Pancreas (tissue), 10 donors: ENCODE measurements at regions not wholly inside any gene's neighbourhood (a gene's known extent, or its start where the extent isn't known, plus 50 kb on each side); places are given as distances from the start of the nearest gene placed in this dataset.

ENCODE experiments used
- ATAC-seq, 4 donors: fragments of 200-7000 bp; cut with Tn5 transposase; one replicate each; pipeline versions ENCODE4 v1.8.0 to v1.9.1; 2020; ENCODE audit warnings: mild to moderate bottlenecking in 4 of 4, moderate library complexity in 4 of 4
- DNase-seq, 6 donors: peaks; one replicate each; pipeline ENCODE4 v3.0.0-alpha.2; 2020
- FAIRE-seq: peaks from 2 replicates; lab custom pipeline; 2012; peaks lifted over from hg19 to GRCh38; lab: Jason Lieb, UNC
- H3K27ac ChIP-seq, 4 donors: fragments of 200-600 bp; sonication (generic); 1 replicate in 3 of 4; 2 replicates in 1 of 4; pipeline versions ENCODE4 v1.5.0 to v1.8.0; 2020
- H3K27me3 ChIP-seq, 4 donors: fragments of 200-600 bp; one replicate each; pipeline ENCODE4 v1.8.0; 2021
- H3K36me3 ChIP-seq, 3 donors: fragments of 200-600 bp; sonication (generic) in 1 of 3; one replicate each; pipeline versions ENCODE4 v1.5.0 to v1.8.0; 2020 to 2021
- H3K4me1 ChIP-seq, 3 donors: fragments of 200-600 bp; one replicate each; pipeline ENCODE4 v1.8.0; 2021
- H3K4me3 ChIP-seq, 4 donors: fragments of 200-600 bp; sonication (generic) in 2 of 4; one replicate each; pipeline versions ENCODE4 v1.5.0 to v1.8.0; 2020 to 2021
- H3K9me3 ChIP-seq, 4 donors: fragments of 200-600 bp; one replicate each; pipeline ENCODE4 v1.8.0; 2021
- CTCF ChIP-seq, 4 donors: fragments of 200-600 bp; sonication (generic) in 3 of 4; IDR thresholded peaks; one replicate each; pipeline versions ENCODE4 v1.5.0 to v1.8.0; 2021; ENCODE audit warnings: antibody characterized with exemption in 4 of 4
- WGBS, 2 donors: extraction: QIAGEN DNeasy Blood & Tissue Kit; methylation state at CpG; one replicate each; pipeline ENCODE4 v1.1.7; 2013; 5-methylcytosine and 5-hydroxymethylcytosine counted together
- intact Hi-C, 3 donors: fragments of 100-400 bp; cut with DNase I; formaldehyde crosslinking; loops; one replicate each; pipeline versions ENCODE4 v1.11.1 to v1.14.2; 2022
- donor health status: healthy with polysubstance abuse.
- donor health status: DM: no; HTN: no; CAD: no; lungs with moderate emphysema.
- donor health status: DM: no; HTN: no; CAD: no.
- donor health status: control.
- donor health status: control.
- donor health status: Bipolar disorder and iron deficiency.
- donor health status: DM: yes; HTN: yes; CAD: no.
- donor health status: DM: no; HTN: no; CAD: no.
- donor health status: DM: no; HTN: no; CAD: no.
- donor health status: DM: yes; HTN: yes; CAD: no.

GRCh38 chr6:15121443-15121842 lies 124.4 kb upstream of the JARID2 start:
- H3K9me3 ChIP-seq, result no peaks in the 10 kb centered on the region
- WGBS, 2 donors, result 79 to 80% methylated on average over 1 of the region's 1 CpG
- H3K36me3 ChIP-seq, result no peaks in the 10 kb centered on the region
- no peaks in the 10 kb centered on the region for H3K27me3 ChIP-seq
- no peak overlapping the region for H3K4me3 ChIP-seq
- TF ChIP-seq CTCF (IDR thresholded peaks at IDR 0.05), result no peak
- H3K27ac ChIP-seq, result no peak overlapping the region
- FAIRE-seq (no peak), DNase-seq (no peak), ATAC-seq (no peak)
- H3K4me1 ChIP-seq, result no peaks in the 10 kb centered on the region
- intact Hi-C loops, result no loop called here

- Histone ChIP-seq H3K4me1 (no peaks in the 10 kb centered on the region), H3K27me3 (no peaks in the 10 kb centered on the region), H3K9me3 (no peaks in the 10 kb centered on the region), H3K4me3 (no peak overlapping the region), H3K36me3 (no peaks in the 10 kb centered on the region), H3K27ac (no peak overlapping the region)
- 73 to 86% methylated on average over 6 of the region's 6 CpGs for WGBS, 2 donors
- intact Hi-C loops, result no loop called here
- TF ChIP-seq CTCF (IDR thresholded peaks at IDR 0.05), result no peak
- ATAC-seq (no peak), DNase-seq (no peak), FAIRE-seq (no peak)
Observed at GRCh38 chr6:15121977-15122550, 123.8 kb upstream of the JARID2 start.

- no peak for DNase-seq
- no peaks in the 10 kb centered on the region for H3K27me3 ChIP-seq
- H3K9me3 ChIP-seq, result no peaks in the 10 kb centered on the region
- no peak overlapping the region for H3K4me3 ChIP-seq
- H3K4me1 ChIP-seq, result no peaks in the 10 kb centered on the region
- FAIRE-seq, result no peak
- TF ChIP-seq CTCF (IDR thresholded peaks at IDR 0.05), result no peak
- 70 to 78% methylated on average over 4 of the region's 4 CpGs for WGBS, 2 donors
- intact Hi-C loops, result no loop called here
- no peaks in the 10 kb centered on the region for H3K36me3 ChIP-seq
- no peak for ATAC-seq
- H3K27ac ChIP-seq, result no peak overlapping the region
Observed at GRCh38 chr6:15129887-15130286, 116.0 kb upstream of the JARID2 start.

DNA sequence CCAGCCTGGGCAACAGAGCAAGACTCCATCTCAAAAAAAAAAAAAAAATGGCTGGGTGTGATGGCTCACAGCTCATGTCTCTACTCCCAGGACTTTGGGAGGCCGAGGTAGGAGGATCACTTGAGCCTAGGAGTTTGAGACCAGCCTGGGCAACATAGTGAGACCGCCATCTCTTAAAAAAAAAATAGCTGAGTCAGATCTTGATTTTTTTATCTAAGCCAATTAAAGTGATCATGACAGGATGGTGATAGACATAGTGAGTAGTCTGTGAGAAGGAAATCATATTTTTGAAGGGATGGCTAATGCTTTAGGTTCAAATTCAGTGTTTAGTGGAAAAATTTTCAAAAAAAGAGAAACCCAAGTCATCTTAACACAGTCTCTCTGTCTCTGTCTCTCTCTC lies 114.6 kb upstream of the JARID2 start:
- no peak for FAIRE-seq
- no peak for ATAC-seq
- Histone ChIP-seq H3K27ac (no peak overlapping the region), H3K4me1 (no peaks in the 10 kb centered on the region), H3K36me3 (no peaks in the 10 kb centered on the region), H3K27me3 (no peaks in the 10 kb centered on the region), H3K4me3 (no peak overlapping the region), H3K9me3 (no peaks in the 10 kb centered on the region)
- WGBS, 2 donors, result 90 to 95% methylated on average over 2 of the region's 2 CpGs
- no peak for TF ChIP-seq CTCF (IDR thresholded peaks at IDR 0.05)
- intact Hi-C loops, result no loop called here
- no peak for DNase-seq

DNA sequence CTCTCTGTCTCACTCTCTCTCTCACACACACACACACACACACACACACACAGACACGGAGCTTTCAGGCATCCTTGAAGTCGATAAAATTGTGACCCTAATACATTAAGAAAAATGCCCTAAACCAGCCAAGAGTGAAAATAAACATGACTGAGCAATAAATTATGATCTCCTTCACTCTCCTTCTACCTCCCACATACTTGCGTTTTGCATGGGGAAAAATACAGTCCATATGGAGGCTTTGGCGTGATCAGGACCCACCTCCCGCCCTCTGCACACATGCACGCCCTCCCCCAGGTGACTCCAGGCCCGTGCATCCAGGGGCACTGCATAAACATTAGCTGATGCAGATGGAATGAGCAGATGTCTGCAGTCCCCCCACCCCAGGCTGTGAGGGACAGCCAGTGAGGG lies 114.2 kb upstream of the JARID2 start:
- DNase-seq (no peak), ATAC-seq (no peak), FAIRE-seq (no peak)
- intact Hi-C loops, result no loop called here
- Histone ChIP-seq H3K4me1 (no peaks in the 10 kb centered on the region), H3K36me3 (no peaks in the 10 kb centered on the region), H3K4me3 (no peak overlapping the region), H3K9me3 (no peaks in the 10 kb centered on the region), H3K27me3 (no peaks in the 10 kb centered on the region), H3K27ac (no peak overlapping the region)
- TF ChIP-seq CTCF (IDR thresholded peaks at IDR 0.05), result no peak
- WGBS, 2 donors, result 73 to 75% methylated on average over 7 of the region's 7 CpGs
